ENCODE measurements at regions not wholly inside any gene's neighbourhood (a gene's known extent, or its start where the extent isn't known, plus 50 kb on each side); places are given as distances from the start of the nearest gene placed in this dataset.

- H3K4me3 ChIP-seq (ENCODE audit: low read length): no peak overlapping the region
- ATAC-seq (no peak), DNase-seq (no peak)
- no peak overlapping the region for H3K27ac ChIP-seq (ENCODE audit: low read length)
- H3K27me3 ChIP-seq (ENCODE audit: control insufficient read depth, insufficient read depth): no peaks in the 10 kb centered on the region
- no peaks in the 10 kb centered on the region for H3K4me1 ChIP-seq (ENCODE audit: control insufficient read depth, insufficient read depth, low read length)
- intact Hi-C loops (cut with DNase I): no loop called here
- WGBS: 85% methylated on average over 1 of the region's 1 CpG
- no peaks in the 10 kb centered on the region for H3K9me3 ChIP-seq (ENCODE audit: control insufficient read depth, low read length)
Measured at GRCh38 chr6:87959083-87959482, 88.6 kb upstream of the SPACA1 start.

DNA sequence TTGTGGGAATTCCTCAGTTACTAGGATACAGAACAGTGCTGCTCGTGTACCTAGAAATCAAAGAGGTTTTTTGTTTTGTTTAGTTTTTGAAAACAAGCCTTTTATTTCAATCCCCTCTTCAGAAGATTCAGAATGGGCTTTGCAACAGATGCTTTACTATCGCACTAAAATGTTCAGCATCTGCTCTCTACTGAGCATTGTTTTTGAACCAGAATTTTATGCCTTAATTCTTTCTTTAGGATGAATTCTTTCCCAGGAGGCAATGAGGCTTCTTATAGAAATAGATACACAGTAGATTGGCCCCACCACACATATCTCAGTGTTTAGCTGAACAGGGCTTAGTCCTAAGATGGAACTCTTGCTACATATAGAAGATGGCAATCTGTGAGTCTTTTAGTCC is 95.9 kb upstream of the SPACA1 start:
- no peaks in the 10 kb centered on the region for H3K4me1 ChIP-seq (ENCODE audit: control insufficient read depth, insufficient read depth, low read length)
- 86% methylated on average over 2 of the region's 2 CpGs for WGBS
- ATAC-seq (no peak), DNase-seq (no peak)
- H3K9me3 ChIP-seq (ENCODE audit: control insufficient read depth, low read length): no peaks in the 10 kb centered on the region
- intact Hi-C loops (cut with DNase I): no loop called here
- no peak overlapping the region for H3K27ac ChIP-seq (ENCODE audit: low read length)
- no peak overlapping the region for H3K4me3 ChIP-seq (ENCODE audit: low read length)
- no peaks in the 10 kb centered on the region for H3K27me3 ChIP-seq (ENCODE audit: control insufficient read depth, insufficient read depth)

DNA sequence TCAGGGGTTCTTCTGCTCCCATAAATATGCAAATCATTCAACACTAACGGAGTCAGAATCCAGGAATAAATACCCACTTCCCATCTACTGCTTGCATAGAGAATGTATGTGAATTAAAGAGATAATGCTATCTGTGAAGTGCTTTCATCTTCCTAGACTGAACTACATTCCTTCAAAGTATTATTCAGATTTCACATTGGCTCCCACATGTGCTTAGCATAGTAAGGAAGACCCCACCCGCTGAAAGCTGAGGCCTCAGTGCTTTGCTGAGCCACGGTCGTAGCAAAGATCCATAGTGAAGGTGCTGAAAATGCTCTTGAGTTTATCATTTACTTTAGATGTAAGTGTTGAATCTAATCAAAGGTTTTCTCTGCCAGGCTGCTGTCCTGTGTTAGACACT is 97.0 kb upstream of the SPACA1 start:
- WGBS: 75% methylated on average over 4 of the region's 4 CpGs

DNA sequence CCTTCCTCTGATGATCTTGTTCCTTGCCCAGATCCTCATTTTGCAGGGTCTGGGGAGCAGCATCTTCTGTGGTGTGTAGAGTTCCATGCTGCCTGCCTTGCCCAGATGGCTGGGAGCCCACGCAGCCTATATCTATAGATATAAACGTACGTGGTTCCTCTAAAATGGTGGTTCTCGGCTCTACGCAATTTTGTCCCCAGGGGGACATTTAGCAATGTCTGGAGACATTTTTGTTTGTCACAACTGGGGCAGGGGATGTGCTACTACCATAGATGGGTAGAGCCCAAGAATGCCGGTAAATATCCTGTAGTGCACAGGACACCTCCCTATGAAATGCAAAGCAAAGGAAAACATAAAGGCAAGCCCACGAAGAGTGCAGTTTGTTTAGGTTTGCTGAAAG is 98.4 kb upstream of the SPACA1 start:
- H3K9me3 ChIP-seq (ENCODE audit: control insufficient read depth, low read length): no peaks in the 10 kb centered on the region
- intact Hi-C loops (cut with DNase I): no loop called here
- H3K27me3 ChIP-seq (ENCODE audit: control insufficient read depth, insufficient read depth): no peaks in the 10 kb centered on the region
- 82% methylated on average over 7 of the region's 7 CpGs for WGBS
- DNase-seq (peak in 1 of 3 donors; percentile 10), ATAC-seq (no peak)
- no peak overlapping the region for H3K4me3 ChIP-seq (ENCODE audit: low read length)
- H3K4me1 ChIP-seq (ENCODE audit: control insufficient read depth, insufficient read depth, low read length): no peaks in the 10 kb centered on the region
- H3K27ac ChIP-seq (ENCODE audit: low read length): no peak overlapping the region

More for the DNA sequence above, 97.0 kb upstream of the SPACA1 start:
- Histone ChIP-seq H3K27ac (ENCODE audit: low read length) (no peak overlapping the region), H3K4me3 (ENCODE audit: low read length) (no peak overlapping the region), H3K9me3 (ENCODE audit: control insufficient read depth, low read length) (no peaks in the 10 kb centered on the region), H3K4me1 (ENCODE audit: control insufficient read depth, insufficient read depth, low read length) (no peaks in the 10 kb centered on the region), H3K27me3 (ENCODE audit: control insufficient read depth, insufficient read depth) (no peaks in the 10 kb centered on the region)
- intact Hi-C loops (cut with DNase I): no loop called here
- ATAC-seq (no peak), DNase-seq (no peak)

DNA sequence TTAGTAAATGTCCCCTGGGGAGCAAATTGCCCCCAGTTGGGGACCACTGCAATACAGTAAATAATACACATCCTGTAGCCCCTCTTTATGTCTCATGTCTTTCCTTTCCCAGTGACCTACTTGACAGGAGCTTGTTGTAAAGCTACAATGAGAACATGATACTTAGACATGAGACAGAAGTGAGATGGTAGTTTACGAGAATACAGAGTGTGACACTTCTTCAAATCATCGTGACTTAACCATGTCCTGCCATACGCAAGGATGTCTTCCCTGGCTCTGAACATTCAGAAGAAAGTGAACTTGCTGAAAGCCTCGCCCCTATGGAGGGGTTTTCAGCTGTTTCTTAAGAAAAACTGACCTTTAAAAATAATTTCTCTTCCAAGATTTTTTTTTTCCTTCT is 101.0 kb upstream of the SPACA1 start:
- intact Hi-C loops (cut with DNase I): no loop called here
- Histone ChIP-seq H3K9me3 (ENCODE audit: control insufficient read depth, low read length) (no peaks in the 10 kb centered on the region), H3K4me3 (ENCODE audit: low read length) (no peak overlapping the region), H3K27ac (ENCODE audit: low read length) (no peak overlapping the region), H3K27me3 (ENCODE audit: control insufficient read depth, insufficient read depth) (no peaks in the 10 kb centered on the region), H3K4me1 (ENCODE audit: control insufficient read depth, insufficient read depth, low read length) (no peaks in the 10 kb centered on the region)
- no peak for ATAC-seq
- 63% methylated on average over 4 of the region's 4 CpGs for WGBS
- DNase-seq: no peak

GRCh38 chr6:87945966-87946365 is 101.7 kb upstream of the SPACA1 start:
- H3K4me3 ChIP-seq (ENCODE audit: low read length): no peak overlapping the region
- no peaks in the 10 kb centered on the region for H3K4me1 ChIP-seq (ENCODE audit: control insufficient read depth, insufficient read depth, low read length)
- peak in 1 of 3 donors; percentile 57 for DNase-seq
- peak in 1 of 2 donors; percentile 36 for ATAC-seq
- no peak overlapping the region for H3K27ac ChIP-seq (ENCODE audit: low read length)
- 49% methylated on average over 5 of the region's 5 CpGs for WGBS
- H3K27me3 ChIP-seq (ENCODE audit: control insufficient read depth, insufficient read depth): no peaks in the 10 kb centered on the region
- intact Hi-C loops (cut with DNase I): no loop called here
- no peaks in the 10 kb centered on the region for H3K9me3 ChIP-seq (ENCODE audit: control insufficient read depth, low read length)

GRCh38 chr6:87945181-87945580 is 102.5 kb upstream of the SPACA1 start:
- H3K9me3 ChIP-seq (ENCODE audit: control insufficient read depth, low read length): no peaks in the 10 kb centered on the region
- no peak overlapping the region for H3K4me3 ChIP-seq (ENCODE audit: low read length)
- ATAC-seq (no peak), DNase-seq (no peak)
- no peak overlapping the region for H3K27ac ChIP-seq (ENCODE audit: low read length)
- H3K4me1 ChIP-seq (ENCODE audit: control insufficient read depth, insufficient read depth, low read length): no peaks in the 10 kb centered on the region
- intact Hi-C loops (cut with DNase I): no loop called here
- 53% methylated on average over 6 of the region's 6 CpGs for WGBS
- no peaks in the 10 kb centered on the region for H3K27me3 ChIP-seq (ENCODE audit: control insufficient read depth, insufficient read depth)

- H3K9me3 ChIP-seq (ENCODE audit: control insufficient read depth, low read length): no peaks in the 10 kb centered on the region
- DNase-seq: peak; percentile 82 to 95 (median 90)
- no peak overlapping the region for H3K4me3 ChIP-seq (ENCODE audit: low read length)
- intact Hi-C loops (cut with DNase I): no loop called here
- ATAC-seq: peak; percentile 97 to 98
- no peaks in the 10 kb centered on the region for H3K4me1 ChIP-seq (ENCODE audit: control insufficient read depth, insufficient read depth, low read length)
- no peak overlapping the region for H3K27ac ChIP-seq (ENCODE audit: low read length)
- WGBS: 12% methylated on average over 5 of the region's 5 CpGs
- no peaks in the 10 kb centered on the region for H3K27me3 ChIP-seq (ENCODE audit: control insufficient read depth, insufficient read depth)
Measured at GRCh38 chr6:87944541-87944954, 103.1 kb upstream of the SPACA1 start.

GRCh38 chr6:87943191-87943590 is 104.5 kb upstream of the SPACA1 start:
- Histone ChIP-seq H3K4me1 (ENCODE audit: control insufficient read depth, insufficient read depth, low read length) (no peaks in the 10 kb centered on the region), H3K27ac (ENCODE audit: low read length) (no peak overlapping the region), H3K9me3 (ENCODE audit: control insufficient read depth, low read length) (no peaks in the 10 kb centered on the region), H3K27me3 (ENCODE audit: control insufficient read depth, insufficient read depth) (no peaks in the 10 kb centered on the region), H3K4me3 (ENCODE audit: low read length) (no peak overlapping the region)
- WGBS: 92% methylated on average over 3 of the region's 3 CpGs
- no peak for DNase-seq
- ATAC-seq: no peak
- intact Hi-C loops (cut with DNase I): no loop called here

GRCh38 chr6:87941556-87942358 is 105.9 kb upstream of the SPACA1 start:
- Histone ChIP-seq H3K4me1 (ENCODE audit: control insufficient read depth, insufficient read depth, low read length) (no peaks in the 10 kb centered on the region), H3K9me3 (ENCODE audit: control insufficient read depth, low read length) (no peaks in the 10 kb centered on the region), H3K27me3 (ENCODE audit: control insufficient read depth, insufficient read depth) (no peaks in the 10 kb centered on the region), H3K4me3 (ENCODE audit: low read length) (no peak overlapping the region), H3K27ac (ENCODE audit: low read length) (no peak overlapping the region)
- DNase-seq: no peak
- WGBS: 67% methylated on average over 2 of the region's 2 CpGs
- intact Hi-C loops (cut with DNase I): no loop called here
- ATAC-seq: no peak

DNA sequence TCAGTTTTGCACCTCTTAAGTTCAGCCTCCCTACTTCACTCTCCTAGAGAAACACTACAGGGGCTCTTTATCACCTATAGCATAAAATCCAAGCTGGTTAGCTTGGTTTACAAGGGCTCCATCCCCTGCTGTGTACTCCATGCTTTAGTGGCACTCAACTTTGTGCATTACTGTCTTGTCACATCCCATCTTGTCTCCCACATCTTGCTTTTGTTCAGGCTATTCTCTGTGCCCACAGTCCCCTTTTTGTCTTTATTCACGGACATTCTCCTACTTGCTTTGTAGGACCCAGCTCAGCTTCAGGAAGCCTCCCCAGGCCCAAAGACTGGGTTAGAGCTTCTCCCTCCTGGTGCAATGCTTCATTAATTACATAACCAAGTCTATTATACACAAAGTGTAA is 107.9 kb upstream of the SPACA1 start:
- DNase-seq: no peak
- no peak overlapping the region for H3K27ac ChIP-seq (ENCODE audit: low read length)
- no peaks in the 10 kb centered on the region for H3K4me1 ChIP-seq (ENCODE audit: control insufficient read depth, insufficient read depth, low read length)
- H3K9me3 ChIP-seq (ENCODE audit: control insufficient read depth, low read length): no peaks in the 10 kb centered on the region
- WGBS: 92% methylated on average over 1 of the region's 1 CpG
- ATAC-seq: no peak
- H3K4me3 ChIP-seq (ENCODE audit: low read length): no peak overlapping the region
- H3K27me3 ChIP-seq (ENCODE audit: control insufficient read depth, insufficient read depth): no peaks in the 10 kb centered on the region
- intact Hi-C loops (cut with DNase I): loop anchor here in 2 of 4 donors (10.0 kb wide), 2 partner anchors 845 to 925 kb away; no protein-coding TSS in a partner anchor
